Adrenal gland (tissue), 5 donors: ENCODE measurements at regions not wholly inside any gene's neighbourhood (a gene's known extent, or its start where the extent isn't known, plus 50 kb on each side); places are given as distances from the start of the nearest gene placed in this dataset.

Experiments used
- CTCF ChIP-seq, 6 experiments: fragments of 450-650 bp in 4 of 6; fragments of 200-600 bp in 2 of 6; sonication (generic) in 1 of 6; IDR thresholded peaks; 1 replicate in 5 of 6; 2 replicates in 1 of 6; pipeline versions ENCODE4 v1.5.1 to v1.8.0; 2016 to 2021; ENCODE audit warnings: antibody characterized with exemption in 6 of 6, mild to moderate bottlenecking in 2 of 6, moderate library complexity in 1 of 6
- POLR2A ChIP-seq, 2 donors: fragments of 450-650 bp; IDR thresholded peaks; one replicate each; pipeline ENCODE4 v1.6.1; 2017; ENCODE audit warnings: antibody characterized with exemption in 2 of 2, mild to moderate bottlenecking in 2 of 2, moderate library complexity in 1 of 2
- donor health status: DM: no; HTN: no; CAD: no.

GRCh38 chr16:26791169-26791568, 275.6 kb upstream of the C16orf82 start:
- TF ChIP-seq CTCF (IDR thresholded peaks at IDR 0.05) = no peak
- TF ChIP-seq POLR2A (IDR thresholded peaks at IDR 0.05) = no peak
